IPS-18a (cell line): ENCODE measurements at regions not wholly inside any gene's neighbourhood (a gene's known extent, or its start where the extent isn't known, plus 50 kb on each side); places are given as distances from the start of the nearest gene placed in this dataset.

Experiments
- H3K27ac ChIP-seq: one replicate; pipeline ENCODE4 v1.5.1; 2013; ENCODE audit warnings: low read length
- H3K27me3 ChIP-seq: one replicate; pipeline ENCODE4 v1.6.1; 2013; ENCODE audit warnings: mild to moderate bottlenecking, low read length; ENCODE audit not compliant: control insufficient read depth, insufficient read depth
- H3K36me3 ChIP-seq: one replicate; pipeline ENCODE4 v1.6.1; 2013; ENCODE audit warnings: low read depth, low read length; ENCODE audit not compliant: control insufficient read depth
- H3K4me1 ChIP-seq: one replicate; pipeline ENCODE4 v1.6.1; 2013; ENCODE audit warnings: low read depth, low read length; ENCODE audit not compliant: control insufficient read depth
- H3K4me3 ChIP-seq: one replicate; pipeline ENCODE4 v1.5.1; 2013; ENCODE audit warnings: low read length
- H3K9ac ChIP-seq: one replicate; pipeline ENCODE4 v1.6.1; 2013; ENCODE audit warnings: mild to moderate bottlenecking, low read length, moderate library complexity
- H3K9me3 ChIP-seq: one replicate; pipeline ENCODE4 v1.6.1; 2013; ENCODE audit warnings: low read depth, low read length; ENCODE audit not compliant: control insufficient read depth

GRCh38 chr7:18421297-18422002, 74.1 kb upstream of the HDAC9 start:
- no peaks in the 10 kb centered on the region for H3K9me3 ChIP-seq
- H3K36me3 ChIP-seq: no peaks in the 10 kb centered on the region
- H3K9ac ChIP-seq: no peak overlapping the region
- no peak overlapping the region for H3K4me3 ChIP-seq
- H3K27me3 ChIP-seq: no peaks in the 10 kb centered on the region
- no peak overlapping the region for H3K27ac ChIP-seq
- H3K4me1 ChIP-seq: peaks cover 3% of the 10 kb centered on the region

- no peak overlapping the region for H3K9ac ChIP-seq
- no peaks in the 10 kb centered on the region for H3K27me3 ChIP-seq
- no peak overlapping the region for H3K4me3 ChIP-seq
- no peak overlapping the region for H3K27ac ChIP-seq
- H3K36me3 ChIP-seq: no peaks in the 10 kb centered on the region
- peaks cover 3% of the 10 kb centered on the region for H3K4me1 ChIP-seq
- H3K9me3 ChIP-seq: no peaks in the 10 kb centered on the region
Observed at GRCh38 chr7:18425227-18425626, 70.3 kb upstream of the HDAC9 start.

GRCh38 chr7:18425838-18426445, 69.6 kb upstream of the HDAC9 start:
- no peaks in the 10 kb centered on the region for H3K27me3 ChIP-seq
- no peaks in the 10 kb centered on the region for H3K36me3 ChIP-seq
- H3K9me3 ChIP-seq: no peaks in the 10 kb centered on the region
- no peak overlapping the region for H3K4me3 ChIP-seq
- no peak overlapping the region for H3K9ac ChIP-seq
- H3K27ac ChIP-seq: no peak overlapping the region
- H3K4me1 ChIP-seq: peaks cover 3% of the 10 kb centered on the region

GRCh38 chr7:18426564-18427226, 68.9 kb upstream of the HDAC9 start:
- Histone ChIP-seq H3K27me3 (no peaks in the 10 kb centered on the region), H3K4me3 (no peak overlapping the region), H3K9ac (no peak overlapping the region), H3K27ac (no peak overlapping the region), H3K36me3 (no peaks in the 10 kb centered on the region), H3K9me3 (no peaks in the 10 kb centered on the region), H3K4me1 (peaks cover under 1% of the 10 kb centered on the region)

GRCh38 chr7:18429547-18429946, 66.0 kb upstream of the HDAC9 start:
- no peaks in the 10 kb centered on the region for H3K27me3 ChIP-seq
- H3K9ac ChIP-seq: no peak overlapping the region
- no peak overlapping the region for H3K4me3 ChIP-seq
- no peaks in the 10 kb centered on the region for H3K36me3 ChIP-seq
- no peak overlapping the region for H3K27ac ChIP-seq
- no peaks in the 10 kb centered on the region for H3K9me3 ChIP-seq
- H3K4me1 ChIP-seq: no peaks in the 10 kb centered on the region

GRCh38 chr7:18430810-18431209, 64.7 kb upstream of the HDAC9 start:
- no peak overlapping the region for H3K27ac ChIP-seq
- no peak overlapping the region for H3K9ac ChIP-seq
- no peaks in the 10 kb centered on the region for H3K9me3 ChIP-seq
- H3K4me1 ChIP-seq: no peaks in the 10 kb centered on the region
- no peak overlapping the region for H3K4me3 ChIP-seq
- H3K36me3 ChIP-seq: no peaks in the 10 kb centered on the region
- H3K27me3 ChIP-seq: no peaks in the 10 kb centered on the region

- H3K27me3 ChIP-seq: no peaks in the 10 kb centered on the region
- H3K36me3 ChIP-seq: no peaks in the 10 kb centered on the region
- no peaks in the 10 kb centered on the region for H3K4me1 ChIP-seq
- H3K9ac ChIP-seq: no peak overlapping the region
- H3K9me3 ChIP-seq: no peaks in the 10 kb centered on the region
- no peak overlapping the region for H3K4me3 ChIP-seq
- H3K27ac ChIP-seq: no peak overlapping the region
Observed at GRCh38 chr7:18434171-18434570, 61.4 kb upstream of the HDAC9 start.

- Histone ChIP-seq H3K36me3 (no peaks in the 10 kb centered on the region), H3K4me3 (no peak overlapping the region), H3K27ac (no peak overlapping the region), H3K9ac (no peak overlapping the region), H3K27me3 (no peaks in the 10 kb centered on the region), H3K4me1 (no peaks in the 10 kb centered on the region), H3K9me3 (no peaks in the 10 kb centered on the region)
Observed at GRCh38 chr7:18437101-18437500, 58.4 kb upstream of the HDAC9 start.

- peaks cover 13% of the 10 kb centered on the region for H3K4me1 ChIP-seq
- H3K27ac ChIP-seq: no peak overlapping the region
- no peak overlapping the region for H3K9ac ChIP-seq
- H3K4me3 ChIP-seq: no peak overlapping the region
- H3K27me3 ChIP-seq: no peaks in the 10 kb centered on the region
- H3K36me3 ChIP-seq: no peaks in the 10 kb centered on the region
- H3K9me3 ChIP-seq: no peaks in the 10 kb centered on the region
Observed at GRCh38 chr7:18440934-18441333, 54.6 kb upstream of the HDAC9 start.

- H3K36me3 ChIP-seq: no peaks in the 10 kb centered on the region
- H3K27ac ChIP-seq: no peak overlapping the region
- peaks cover 16% of the 10 kb centered on the region for H3K4me1 ChIP-seq
- H3K4me3 ChIP-seq: no peak overlapping the region
- H3K9ac ChIP-seq: no peak overlapping the region
- H3K27me3 ChIP-seq: no peaks in the 10 kb centered on the region
- no peaks in the 10 kb centered on the region for H3K9me3 ChIP-seq
Observed at GRCh38 chr7:18444826-18445225, 50.7 kb upstream of the HDAC9 start.

GRCh38 chr7:18445483-18445882, 50.1 kb upstream of the HDAC9 start:
- H3K27ac ChIP-seq: no peak overlapping the region
- H3K9me3 ChIP-seq: no peaks in the 10 kb centered on the region
- H3K9ac ChIP-seq: no peak overlapping the region
- H3K4me3 ChIP-seq: no peak overlapping the region
- no peaks in the 10 kb centered on the region for H3K27me3 ChIP-seq
- H3K36me3 ChIP-seq: no peaks in the 10 kb centered on the region
- H3K4me1 ChIP-seq: peaks cover 16% of the 10 kb centered on the region
